ENCODE measurements at regions not wholly inside any gene's neighbourhood (a gene's known extent, or its start where the extent isn't known, plus 50 kb on each side); places are given as distances from the start of the nearest gene placed in this dataset.

DNA sequence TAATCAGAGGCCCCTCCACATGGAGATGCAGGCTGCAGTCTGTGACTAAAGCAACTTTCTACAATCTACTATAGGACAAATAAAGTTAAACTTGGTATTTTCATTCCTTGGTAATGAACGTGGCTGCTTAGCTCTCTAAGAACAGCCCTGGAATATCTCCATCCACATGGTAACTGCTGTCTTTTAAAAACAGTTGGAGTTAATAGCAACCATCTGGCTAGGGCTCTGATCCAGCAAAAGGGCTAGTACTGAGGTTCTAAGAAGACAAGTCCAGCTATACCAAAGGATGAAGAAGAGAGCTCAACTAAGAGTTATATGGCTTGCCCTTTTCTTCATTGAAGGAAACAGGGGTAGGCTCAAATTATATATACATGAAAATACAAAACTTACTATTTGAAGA lies 920.1 kb downstream of the FLRT2 start:
- no peak overlapping the region for H3K4me3 ChIP-seq (ENCODE audit: low read depth, low read length)
- DNase-seq (ENCODE audit: low read depth): no peak
- TF ChIP-seq, protein P1, sequence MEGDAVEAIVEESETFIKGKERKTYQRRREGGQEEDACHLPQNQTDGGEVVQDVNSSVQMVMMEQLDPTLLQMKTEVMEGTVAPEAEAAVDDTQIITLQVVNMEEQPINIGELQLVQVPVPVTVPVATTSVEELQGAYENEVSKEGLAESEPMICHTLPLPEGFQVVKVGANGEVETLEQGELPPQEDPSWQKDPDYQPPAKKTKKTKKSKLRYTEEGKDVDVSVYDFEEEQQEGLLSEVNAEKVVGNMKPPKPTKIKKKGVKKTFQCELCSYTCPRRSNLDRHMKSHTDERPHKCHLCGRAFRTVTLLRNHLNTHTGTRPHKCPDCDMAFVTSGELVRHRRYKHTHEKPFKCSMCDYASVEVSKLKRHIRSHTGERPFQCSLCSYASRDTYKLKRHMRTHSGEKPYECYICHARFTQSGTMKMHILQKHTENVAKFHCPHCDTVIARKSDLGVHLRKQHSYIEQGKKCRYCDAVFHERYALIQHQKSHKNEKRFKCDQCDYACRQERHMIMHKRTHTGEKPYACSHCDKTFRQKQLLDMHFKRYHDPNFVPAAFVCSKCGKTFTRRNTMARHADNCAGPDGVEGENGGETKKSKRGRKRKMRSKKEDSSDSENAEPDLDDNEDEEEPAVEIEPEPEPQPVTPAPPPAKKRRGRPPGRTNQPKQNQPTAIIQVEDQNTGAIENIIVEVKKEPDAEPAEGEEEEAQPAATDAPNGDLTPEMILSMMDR (IDR thresholded peaks at IDR 0.05; ENCODE audit: low read depth, low read length, missing control alignments): no peak

DNA sequence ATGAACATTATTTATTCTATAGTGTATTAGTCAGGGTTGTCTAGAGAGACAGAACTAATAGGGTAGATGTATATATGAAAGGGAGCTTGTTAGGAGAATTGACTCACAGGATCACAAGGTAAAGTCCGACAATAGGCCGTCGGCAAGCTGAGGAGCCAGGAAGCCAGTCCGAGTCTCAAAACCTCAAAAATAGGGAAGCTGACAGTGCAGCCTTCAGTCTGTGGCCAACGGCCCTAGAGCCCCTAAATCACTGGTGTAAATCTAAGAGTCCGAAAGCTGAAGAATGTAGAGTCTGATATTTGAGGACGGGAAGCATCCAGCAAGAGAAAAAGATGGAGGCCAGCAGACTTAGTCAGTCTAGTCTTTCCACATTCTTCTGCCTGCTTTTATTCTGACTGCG lies 912.2 kb downstream of the FLRT2 start:
- H3K4me3 ChIP-seq (ENCODE audit: low read depth, low read length): no peak overlapping the region
- no peak for DNase-seq (ENCODE audit: low read depth)
- TF ChIP-seq, protein P1 (IDR thresholded peaks at IDR 0.05; ENCODE audit: low read depth, low read length, missing control alignments): no peak

DNA sequence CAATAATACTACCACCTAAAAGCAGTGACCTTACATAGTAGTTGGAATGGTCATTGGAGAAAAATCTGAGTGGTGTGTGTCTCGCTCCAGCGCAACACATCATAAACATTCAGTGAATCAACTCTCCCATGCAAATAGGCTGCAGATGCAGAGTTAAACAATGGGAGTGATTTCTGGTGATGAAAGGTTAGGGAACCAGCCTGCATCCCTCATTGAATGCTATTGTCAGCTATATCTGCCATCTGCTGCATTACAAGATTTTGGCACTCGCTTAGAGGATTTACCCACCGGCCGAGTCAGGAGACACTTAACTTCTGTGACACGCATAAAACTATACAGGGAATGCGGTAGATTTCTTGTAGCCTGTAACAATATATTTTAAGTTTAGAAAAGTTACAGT lies 900.9 kb downstream of the FLRT2 start:
- TF ChIP-seq, protein P1 (IDR thresholded peaks at IDR 0.05; ENCODE audit: low read depth, low read length, missing control alignments): no peak
- no peak overlapping the region for H3K4me3 ChIP-seq (ENCODE audit: low read depth, low read length)
- no peak for DNase-seq (ENCODE audit: low read depth)

DNA sequence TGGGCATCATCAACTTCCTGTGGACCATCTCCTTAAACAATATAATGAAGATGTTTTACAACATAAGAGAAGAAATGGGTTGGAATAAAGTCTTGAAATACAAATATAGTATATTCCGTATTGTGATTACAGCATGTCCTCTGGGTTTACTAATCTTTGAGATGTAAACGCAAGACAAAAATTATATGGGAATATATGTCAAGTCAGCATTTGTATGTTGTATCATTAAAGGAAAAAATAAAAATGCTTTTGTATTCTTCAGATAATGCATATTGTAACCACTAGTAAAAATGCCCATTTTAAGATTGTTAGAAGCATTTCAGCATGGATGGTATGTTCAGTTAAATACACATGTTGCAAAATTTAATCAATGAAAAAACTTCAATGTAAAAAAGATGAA lies 893.3 kb downstream of the FLRT2 start:
- DNase-seq (ENCODE audit: low read depth): no peak
- TF ChIP-seq, protein P1 (IDR thresholded peaks at IDR 0.05; ENCODE audit: low read depth, low read length, missing control alignments): no peak
- no peak overlapping the region for H3K4me3 ChIP-seq (ENCODE audit: low read depth, low read length)

DNA sequence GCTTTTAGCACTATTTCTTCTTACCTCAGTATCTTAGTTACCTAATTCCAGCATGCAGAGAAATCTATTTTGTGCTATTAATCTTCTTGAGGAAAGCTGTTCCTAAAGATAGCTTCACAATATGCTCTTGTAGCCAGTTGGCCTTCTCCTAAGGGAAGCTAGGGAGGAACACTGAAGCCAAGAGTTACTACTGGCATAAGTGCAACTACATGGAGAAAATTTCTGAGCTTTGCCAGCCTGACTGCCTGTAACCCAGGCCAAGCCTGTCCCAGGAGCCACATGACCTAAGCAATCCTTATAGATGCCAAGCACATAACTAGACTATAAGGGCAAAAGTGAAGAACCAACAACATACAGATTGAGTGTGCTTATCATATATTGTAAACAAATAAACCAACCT lies 890.2 kb downstream of the FLRT2 start:
- H3K4me3 ChIP-seq (ENCODE audit: low read depth, low read length): no peak overlapping the region
- DNase-seq (ENCODE audit: low read depth): no peak
- TF ChIP-seq, protein P1 (IDR thresholded peaks at IDR 0.05; ENCODE audit: low read depth, low read length, missing control alignments): no peak

DNA sequence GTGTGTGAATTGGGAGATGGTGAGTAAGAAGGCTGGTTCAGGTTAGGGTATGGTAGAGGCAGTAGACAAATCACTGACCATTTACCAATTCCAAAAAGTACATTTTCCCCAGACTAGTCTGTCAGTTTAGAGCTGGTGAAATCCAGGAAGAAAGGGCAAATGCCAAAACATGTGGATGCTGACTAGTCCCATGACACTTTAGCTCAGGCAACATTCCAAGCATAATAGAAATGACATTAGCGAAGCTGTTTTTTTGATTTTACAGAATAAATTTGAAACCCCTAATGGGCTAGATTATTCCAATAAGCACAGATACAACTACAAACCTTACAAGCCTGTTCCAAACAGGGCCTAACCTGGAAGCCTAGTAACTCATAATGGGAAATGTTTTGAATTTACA lies 884.2 kb downstream of the FLRT2 start:
- TF ChIP-seq, protein P1 (IDR thresholded peaks at IDR 0.05; ENCODE audit: low read depth, low read length, missing control alignments): no peak
- no peak overlapping the region for H3K4me3 ChIP-seq (ENCODE audit: low read depth, low read length)
- no peak for DNase-seq (ENCODE audit: low read depth)

DNA sequence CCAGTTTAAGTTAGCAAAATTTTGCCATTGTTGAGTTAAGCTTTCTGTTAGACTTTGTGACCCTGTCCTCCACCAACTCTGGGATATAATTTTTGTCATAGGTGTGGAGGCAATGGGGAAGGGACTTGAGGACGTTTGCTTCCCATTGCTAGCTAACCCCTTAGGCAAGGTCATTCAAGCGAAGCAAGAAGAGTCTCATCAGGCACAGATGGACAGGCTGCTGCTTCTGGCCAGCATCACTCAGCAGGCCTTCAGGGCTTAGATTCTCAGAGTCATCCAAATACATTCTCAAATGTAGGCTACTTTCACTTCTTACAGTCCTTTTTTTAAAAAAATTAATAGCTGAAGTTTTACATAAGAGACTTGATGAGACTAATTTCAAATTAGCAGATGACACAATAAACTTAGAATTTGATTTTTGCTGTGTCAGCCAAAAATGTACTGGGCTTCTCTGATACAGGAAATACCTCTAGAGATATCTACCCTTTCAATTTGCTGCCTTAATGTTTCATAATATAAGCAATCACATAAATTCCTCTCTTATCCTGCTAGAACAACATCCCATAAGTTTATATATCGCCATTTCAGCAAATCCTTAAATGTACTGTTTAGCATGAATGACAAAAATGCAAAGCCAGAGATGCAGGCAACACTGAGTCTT lies 875.2 kb downstream of the FLRT2 start:
- TF ChIP-seq, protein P1 (IDR thresholded peaks at IDR 0.05; ENCODE audit: low read depth, low read length, missing control alignments): no peak
- DNase-seq (ENCODE audit: low read depth): no peak
- no peak overlapping the region for H3K4me3 ChIP-seq (ENCODE audit: low read depth, low read length)
